ENCODE measurements at regions not wholly inside any gene's neighbourhood (a gene's known extent, or its start where the extent isn't known, plus 50 kb on each side); places are given as distances from the start of the nearest gene placed in this dataset.

GRCh38 chr11:91730057-91730456 is 494.6 kb upstream of the FAT3 start:
- no peak for TF ChIP-seq CTCF (IDR thresholded peaks at IDR 0.05)
- no peak for TF ChIP-seq POLR2A (IDR thresholded peaks at IDR 0.05)
